Transverse colon (tissue), 4 donors: ENCODE measurements at regions not wholly inside any gene's neighbourhood (a gene's known extent, or its start where the extent isn't known, plus 50 kb on each side); places are given as distances from the start of the nearest gene placed in this dataset.

Source experiments
- DNase-seq: peaks from one replicate; pipeline ENCODE4 v3.0.0-alpha.2; 2019
- H3K27ac ChIP-seq, 4 donors: fragments of 200-600 bp; sonication (generic); 2 replicates each; pipeline ENCODE4 v1.5.1; 2016 to 2018; ENCODE audit warnings: inconsistent platforms in 4 of 4
- H3K27me3 ChIP-seq: fragments of 200-600 bp; sonication (generic); 2 replicates; pipeline ENCODE4 v1.5.1; 2017; ENCODE audit warnings: inconsistent platforms
- H3K36me3 ChIP-seq, 4 donors: fragments of 200-600 bp; sonication (generic); 2 replicates each; pipeline ENCODE4 v1.5.1; 2017 to 2019; ENCODE audit warnings: inconsistent platforms in 4 of 4
- H3K4me1 ChIP-seq, 4 donors: fragments of 200-600 bp; sonication (generic); 2 replicates each; pipeline ENCODE4 v1.5.1; 2017 to 2020; ENCODE audit warnings: inconsistent platforms in 4 of 4
- H3K4me3 ChIP-seq, 4 donors: fragments of 200-600 bp; sonication (generic); 1 replicate in 1 of 4; 2 replicates in 3 of 4; pipeline versions ENCODE4 v1.5.1 to v1.6.1; 2017 to 2019; ENCODE audit warnings: inconsistent platforms in 4 of 4
- H3K9me3 ChIP-seq, 2 donors: fragments of 200-600 bp; sonication (generic); 2 replicates each; pipeline ENCODE4 v1.5.1; 2017 to 2019; ENCODE audit warnings: inconsistent platforms in 2 of 2
- EP300 ChIP-seq: sonication (generic); formaldehyde crosslinking; IDR thresholded peaks from one replicate; pipeline ENCODE4 v1.6.1; 2017; ENCODE audit warnings: antibody characterized with exemption, low read depth
- POLR2A ChIP-seq: fragments of 450-650 bp; IDR thresholded peaks from one replicate; pipeline ENCODE4 v1.6.1; 2016; ENCODE audit warnings: antibody characterized with exemption, mild to moderate bottlenecking, moderate library complexity
- POLR2AphosphoS5 ChIP-seq, 3 donors: sonication (generic); formaldehyde crosslinking; IDR thresholded peaks; one replicate each; pipeline ENCODE4 v1.6.1; 2016; ENCODE audit warnings: antibody characterized with exemption in 3 of 3
- WGBS, 2 donors: methylation state at CpG; one replicate each; pipeline ENCODE4 v1.1.5; 2018; ENCODE audit warnings: low coverage in 1 of 2; 5-methylcytosine and 5-hydroxymethylcytosine counted together
- in situ Hi-C, 4 donors: fragments of 200-750 bp; cut with MboI; loops; one replicate each; pipeline versions ENCODE4 v1.15.0 to v1.15.1; 2017; ENCODE audit warnings: low sequenced_read_pairs in 3 of 4, low pct_ligation_motif_present in 1 of 4, low pct_unique_long_range_greater_than_20kb in 1 of 4
- intact Hi-C: fragments of 100-400 bp; cut with DNase I; formaldehyde crosslinking; loops from one replicate; pipeline ENCODE4 v1.15.1; 2023; ENCODE audit warnings: low total_unique reads
- TF ChIP-seq, protein P1 (sequence below), 5 experiments: fragments of 200-600 bp in 3 of 5; fragments of 450-650 bp in 2 of 5; sonication (generic) in 3 of 5; IDR thresholded peaks; 1 replicate in 2 of 5; 2 replicates in 3 of 5; pipeline ENCODE4 v1.5.1; 2016 to 2017; ENCODE audit warnings: antibody characterized with exemption in 5 of 5, inconsistent platforms in 3 of 5, mild to moderate bottlenecking in 2 of 5, moderate library complexity in 1 of 5

DNA sequence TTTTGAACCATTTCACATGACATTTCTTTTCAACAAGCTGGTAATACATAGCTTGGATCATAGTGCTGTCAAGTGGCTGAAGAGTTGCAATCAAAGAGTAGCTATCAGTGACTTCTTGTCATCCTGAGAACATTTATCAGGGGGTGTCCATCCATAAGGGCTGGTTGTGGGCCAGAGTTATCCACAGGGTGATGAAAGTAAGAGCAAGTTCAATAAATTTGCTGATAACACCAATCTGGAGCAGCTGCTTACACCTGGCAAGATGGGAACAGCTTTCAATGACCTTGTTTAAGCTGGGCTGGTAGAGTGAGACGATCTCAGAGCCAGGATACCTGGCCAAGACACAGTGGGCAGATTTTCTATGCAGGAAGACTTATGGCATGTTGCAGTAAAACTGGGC lies 96.3 kb upstream of the IMMP2L start:
- Histone ChIP-seq H3K36me3 (no peaks in the 10 kb centered on the region), H3K4me1 (no peaks in the 10 kb centered on the region), H3K27ac (no peak overlapping the region), H3K27me3 (no peaks in the 10 kb centered on the region), H3K9me3 (no peaks in the 10 kb centered on the region), H3K4me3 (no peak overlapping the region)
- no peak for DNase-seq
- in situ Hi-C loops = no loop called here
- intact Hi-C loops = no loop called here
- TF ChIP-seq POLR2A = no peak
- TF ChIP-seq EP300 = no peak
- TF ChIP-seq, protein P1, sequence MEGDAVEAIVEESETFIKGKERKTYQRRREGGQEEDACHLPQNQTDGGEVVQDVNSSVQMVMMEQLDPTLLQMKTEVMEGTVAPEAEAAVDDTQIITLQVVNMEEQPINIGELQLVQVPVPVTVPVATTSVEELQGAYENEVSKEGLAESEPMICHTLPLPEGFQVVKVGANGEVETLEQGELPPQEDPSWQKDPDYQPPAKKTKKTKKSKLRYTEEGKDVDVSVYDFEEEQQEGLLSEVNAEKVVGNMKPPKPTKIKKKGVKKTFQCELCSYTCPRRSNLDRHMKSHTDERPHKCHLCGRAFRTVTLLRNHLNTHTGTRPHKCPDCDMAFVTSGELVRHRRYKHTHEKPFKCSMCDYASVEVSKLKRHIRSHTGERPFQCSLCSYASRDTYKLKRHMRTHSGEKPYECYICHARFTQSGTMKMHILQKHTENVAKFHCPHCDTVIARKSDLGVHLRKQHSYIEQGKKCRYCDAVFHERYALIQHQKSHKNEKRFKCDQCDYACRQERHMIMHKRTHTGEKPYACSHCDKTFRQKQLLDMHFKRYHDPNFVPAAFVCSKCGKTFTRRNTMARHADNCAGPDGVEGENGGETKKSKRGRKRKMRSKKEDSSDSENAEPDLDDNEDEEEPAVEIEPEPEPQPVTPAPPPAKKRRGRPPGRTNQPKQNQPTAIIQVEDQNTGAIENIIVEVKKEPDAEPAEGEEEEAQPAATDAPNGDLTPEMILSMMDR (IDR thresholded peaks at IDR 0.05) = no peak
- 24 to 50% methylated on average over 1 of the region's 1 CpG for WGBS, 2 donors

DNA sequence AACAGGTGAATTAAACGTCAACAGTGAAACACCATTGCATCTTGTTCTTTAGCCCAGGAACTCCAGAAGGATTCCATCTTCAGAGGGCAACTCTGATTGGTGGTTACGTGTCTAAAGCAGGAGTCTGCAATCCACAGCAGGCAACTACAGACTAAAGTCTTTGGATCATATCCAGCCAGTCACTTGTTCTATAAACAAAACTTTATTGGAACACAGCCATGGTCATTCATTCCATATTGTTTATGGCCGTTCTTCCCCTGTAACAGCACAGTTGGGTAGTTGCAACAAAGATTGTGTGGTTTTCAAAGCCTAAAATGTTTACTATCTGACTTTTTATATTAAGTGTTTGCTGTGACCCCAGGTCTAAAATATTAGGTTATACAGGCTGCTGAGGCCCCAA lies 94.7 kb upstream of the IMMP2L start:
- in situ Hi-C loops (no loop called here), intact Hi-C loops (no loop called here)
- WGBS, 2 donors = 8 to 41% methylated on average over 3 of the region's 3 CpGs
- Histone ChIP-seq H3K4me3 (no peak overlapping the region), H3K4me1 (no peaks in the 10 kb centered on the region), H3K27me3 (no peaks in the 10 kb centered on the region), H3K9me3 (no peaks in the 10 kb centered on the region), H3K27ac (no peak overlapping the region), H3K36me3 (no peaks in the 10 kb centered on the region)
- TF ChIP-seq POLR2AphosphoS5 (IDR thresholded peaks at IDR 0.05) (no peak), EP300 (no peak), POLR2A (no peak)
- TF ChIP-seq, protein P1 (IDR thresholded peaks at IDR 0.05) = no peak
- no peak for DNase-seq

DNA sequence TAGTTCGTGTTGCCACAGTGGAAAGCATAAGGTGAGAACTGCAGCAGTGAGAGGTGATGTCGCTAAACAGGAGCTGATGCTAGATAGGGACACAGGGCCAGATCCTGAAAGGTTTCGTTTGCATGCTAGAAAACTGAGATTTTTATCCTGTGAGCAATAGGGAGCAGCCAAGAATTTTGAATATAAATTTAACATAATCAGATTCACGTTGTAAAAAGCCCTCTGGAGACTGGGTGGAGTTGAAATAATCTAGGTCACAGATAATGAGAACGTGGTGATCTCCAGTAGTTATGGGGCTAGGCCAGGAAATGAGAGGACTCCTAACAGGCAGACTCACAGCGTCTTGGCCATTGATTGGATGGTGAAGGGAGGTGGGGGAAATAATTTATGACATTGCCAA lies 92.1 kb upstream of the IMMP2L start:
- in situ Hi-C loops = no loop called here
- WGBS, 2 donors = 48 to 62% methylated on average over 5 to 6 of the region's 6 CpGs
- no peaks in the 10 kb centered on the region for H3K27me3 ChIP-seq
- TF ChIP-seq EP300 (no peak), POLR2A (no peak), POLR2AphosphoS5 (IDR thresholded peaks at IDR 0.05) (no peak)
- TF ChIP-seq, protein P1 (IDR thresholded peaks at IDR 0.05) = no peak
- H3K4me1 ChIP-seq = peaks cover 0 to 7% (median 0%) of the 10 kb centered on the region in 4 donors
- no peak overlapping the region for H3K4me3 ChIP-seq
- intact Hi-C loops = no loop called here
- no peak for DNase-seq
- no peaks in the 10 kb centered on the region for H3K36me3 ChIP-seq
- no peak overlapping the region for H3K27ac ChIP-seq
- no peaks in the 10 kb centered on the region for H3K9me3 ChIP-seq

DNA sequence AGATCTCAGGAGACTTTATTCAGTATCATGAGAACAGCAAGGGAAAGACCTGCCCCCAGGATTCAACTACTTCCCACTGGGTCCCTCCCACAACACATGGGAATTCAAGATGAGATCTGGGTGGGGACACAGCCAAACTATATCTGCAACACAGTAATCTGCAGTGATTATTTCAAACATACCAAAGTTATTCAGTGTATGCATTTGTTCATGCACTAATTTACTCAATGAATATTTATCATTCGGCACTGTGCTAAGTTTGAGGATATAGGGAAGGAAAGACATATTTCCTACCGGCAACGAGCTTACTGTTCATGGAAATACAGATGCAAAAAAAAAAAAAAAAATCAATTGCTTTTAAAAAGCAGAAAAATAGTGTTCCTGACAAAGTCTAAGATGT lies 91.6 kb upstream of the IMMP2L start:
- H3K4me1 ChIP-seq = peaks cover 0 to 7% (median 0%) of the 10 kb centered on the region in 4 donors
- in situ Hi-C loops = no loop called here
- WGBS, 2 donors = 95 to 100% methylated on average over 1 to 3 of the region's 3 CpGs

More for the DNA sequence above, 91.6 kb upstream of the IMMP2L start:
- Histone ChIP-seq H3K9me3 (no peaks in the 10 kb centered on the region), H3K27me3 (no peaks in the 10 kb centered on the region), H3K36me3 (no peaks in the 10 kb centered on the region), H3K4me3 (no peak overlapping the region), H3K27ac (no peak overlapping the region)
- DNase-seq = no peak
- no peak for TF ChIP-seq EP300
- TF ChIP-seq, protein P1 (IDR thresholded peaks at IDR 0.05) = no peak
- no peak for TF ChIP-seq POLR2AphosphoS5 (IDR thresholded peaks at IDR 0.05)
- no peak for TF ChIP-seq POLR2A
- intact Hi-C loops = no loop called here
